ENCODE measurements at regions not wholly inside any gene's neighbourhood (a gene's known extent, or its start where the extent isn't known, plus 50 kb on each side); places are given as distances from the start of the nearest gene placed in this dataset.

DNA sequence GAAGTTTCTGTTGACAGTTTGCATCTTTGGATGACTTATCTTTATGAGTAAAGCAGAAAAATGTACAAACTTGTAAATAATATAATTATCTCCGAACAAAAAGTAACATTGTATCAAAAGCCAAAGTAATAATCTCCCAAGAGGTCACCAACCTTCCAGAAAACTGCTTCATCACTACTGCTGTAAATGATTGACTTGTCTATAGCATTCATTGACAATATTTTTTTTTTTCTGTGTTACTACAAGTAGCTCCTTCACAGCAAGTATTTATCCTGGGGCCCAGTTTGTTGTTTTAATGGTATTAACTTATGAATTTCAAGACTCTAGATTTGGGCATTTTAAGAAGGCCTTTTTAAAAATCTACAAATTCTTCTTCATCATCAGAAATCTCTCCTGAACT is 242.4 kb downstream of the KLF12 start:
- no peak for TF ChIP-seq POLR2AphosphoS5 (IDR thresholded peaks at IDR 0.05)
- no peak for TF ChIP-seq EP300 (IDR thresholded peaks at IDR 0.05)
- TF ChIP-seq, protein P1, sequence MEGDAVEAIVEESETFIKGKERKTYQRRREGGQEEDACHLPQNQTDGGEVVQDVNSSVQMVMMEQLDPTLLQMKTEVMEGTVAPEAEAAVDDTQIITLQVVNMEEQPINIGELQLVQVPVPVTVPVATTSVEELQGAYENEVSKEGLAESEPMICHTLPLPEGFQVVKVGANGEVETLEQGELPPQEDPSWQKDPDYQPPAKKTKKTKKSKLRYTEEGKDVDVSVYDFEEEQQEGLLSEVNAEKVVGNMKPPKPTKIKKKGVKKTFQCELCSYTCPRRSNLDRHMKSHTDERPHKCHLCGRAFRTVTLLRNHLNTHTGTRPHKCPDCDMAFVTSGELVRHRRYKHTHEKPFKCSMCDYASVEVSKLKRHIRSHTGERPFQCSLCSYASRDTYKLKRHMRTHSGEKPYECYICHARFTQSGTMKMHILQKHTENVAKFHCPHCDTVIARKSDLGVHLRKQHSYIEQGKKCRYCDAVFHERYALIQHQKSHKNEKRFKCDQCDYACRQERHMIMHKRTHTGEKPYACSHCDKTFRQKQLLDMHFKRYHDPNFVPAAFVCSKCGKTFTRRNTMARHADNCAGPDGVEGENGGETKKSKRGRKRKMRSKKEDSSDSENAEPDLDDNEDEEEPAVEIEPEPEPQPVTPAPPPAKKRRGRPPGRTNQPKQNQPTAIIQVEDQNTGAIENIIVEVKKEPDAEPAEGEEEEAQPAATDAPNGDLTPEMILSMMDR (IDR thresholded peaks at IDR 0.05): no peak
- TF ChIP-seq POLR2A (IDR thresholded peaks at IDR 0.05; ENCODE audit: low read depth): no peak

Measured in esophagus muscularis mucosa (tissue), 4 donors.